ENCODE measurements at regions not wholly inside any gene's neighbourhood (a gene's known extent, or its start where the extent isn't known, plus 50 kb on each side); places are given as distances from the start of the nearest gene placed in this dataset.

- ChIA-PET CTCF (ENCODE audit: partially characterized antibody) (no interaction called here), POLR2A (ENCODE audit: partially characterized antibody) (no interaction called here)
- H3K4me1 ChIP-seq (ENCODE audit: insufficient read depth, low read length): no peaks in the 10 kb centered on the region
- H3K9me3 Mint-ChIP-seq: peaks cover 0 to 4% (median 0%) of the 10 kb centered on the region in 8 donors
- peaks cover 2 to 7% of the 10 kb centered on the region in 2 donors for H3K27me3 Mint-ChIP-seq
- no peaks in the 10 kb centered on the region for H3K4me1 Mint-ChIP-seq
- H3K36me3 Mint-ChIP-seq: no peaks in the 10 kb centered on the region
- no peak overlapping the region for H3K27ac Mint-ChIP-seq
- no peak overlapping the region for H3K27ac ChIP-seq (ENCODE audit: low read depth, low read length)
- no peaks in the 10 kb centered on the region for H3K36me3 ChIP-seq (ENCODE audit: insufficient read depth, low read length)
- no peaks in the 10 kb centered on the region for H3K27me3 ChIP-seq (ENCODE audit: insufficient read depth, low read length)
- H3K4me3 ChIP-seq (ENCODE audit: low read length in 2 of 2): no peak overlapping the region
- H3K4me3 Mint-ChIP-seq: no peak overlapping the region
- H3K9me3 ChIP-seq (ENCODE audit: control insufficient read depth in 1 of 2, low read length in 2 of 2): no peaks in the 10 kb centered on the region
- intact Hi-C loops (cut with micrococcal nuclease): no loop called here
- DNase-seq: no peak
Measured at GRCh38 chr13:109370496-109370895, 415.9 kb downstream of the IRS2 start.

- POLR2A ChIA-PET (ENCODE audit: partially characterized antibody): no interaction called here
- Histone ChIP-seq H3K9me3 (ENCODE audit: control insufficient read depth in 1 of 2, low read length in 2 of 2) (no peaks in the 10 kb centered on the region), H3K27me3 (ENCODE audit: insufficient read depth, low read length) (no peaks in the 10 kb centered on the region), H3K36me3 (ENCODE audit: insufficient read depth, low read length) (no peaks in the 10 kb centered on the region), H3K27ac (ENCODE audit: low read depth, low read length) (no peak overlapping the region), H3K4me3 (ENCODE audit: low read length in 2 of 2) (no peak overlapping the region), H3K4me1 (ENCODE audit: insufficient read depth, low read length) (no peaks in the 10 kb centered on the region)
- H3K4me3 Mint-ChIP-seq: no peak overlapping the region
- H3K36me3 Mint-ChIP-seq: no peaks in the 10 kb centered on the region
- no peaks in the 10 kb centered on the region for H3K4me1 Mint-ChIP-seq
- DNase-seq: no peak
- H3K9me3 Mint-ChIP-seq: peaks cover 0 to 5% (median 0%) of the 10 kb centered on the region in 8 donors
- CTCF ChIA-PET (ENCODE audit: partially characterized antibody): no interaction called here
- peaks cover 2 to 7% of the 10 kb centered on the region in 2 donors for H3K27me3 Mint-ChIP-seq
- intact Hi-C loops (cut with micrococcal nuclease): no loop called here
- H3K27ac Mint-ChIP-seq: peak overlapping the region in 1 of 7 donors; percentile 12
Measured at GRCh38 chr13:109369353-109370052, 416.9 kb downstream of the IRS2 start.

GRCh38 chr13:109368230-109368629 is 418.2 kb downstream of the IRS2 start:
- POLR2A ChIA-PET (ENCODE audit: partially characterized antibody): no interaction called here

GRCh38 chr13:109366525-109366924 is 419.9 kb downstream of the IRS2 start:
- intact Hi-C loops (cut with micrococcal nuclease): no loop called here
- no peaks in the 10 kb centered on the region for H3K27me3 ChIP-seq (ENCODE audit: insufficient read depth, low read length)
- H3K9me3 Mint-ChIP-seq: peaks cover 0 to 9% (median 0%) of the 10 kb centered on the region in 8 donors

More at GRCh38 chr13:109368230-109368629, 418.2 kb downstream of the IRS2 start:
- Histone ChIP-seq H3K4me1 (ENCODE audit: insufficient read depth, low read length) (no peaks in the 10 kb centered on the region), H3K27ac (ENCODE audit: low read depth, low read length) (no peak overlapping the region), H3K36me3 (ENCODE audit: insufficient read depth, low read length) (no peaks in the 10 kb centered on the region), H3K27me3 (ENCODE audit: insufficient read depth, low read length) (no peaks in the 10 kb centered on the region), H3K4me3 (ENCODE audit: low read length in 2 of 2) (no peak overlapping the region), H3K9me3 (ENCODE audit: control insufficient read depth in 1 of 2, low read length in 2 of 2) (no peaks in the 10 kb centered on the region)
- Mint-ChIP-seq H3K27me3 (peaks cover 2 to 6% of the 10 kb centered on the region in 2 donors), H3K4me1 (no peaks in the 10 kb centered on the region), H3K4me3 (no peak overlapping the region), H3K36me3 (no peaks in the 10 kb centered on the region), H3K27ac (no peak overlapping the region), H3K9me3 (peaks cover 0 to 9% (median 0%) of the 10 kb centered on the region in 8 donors)
- CTCF ChIA-PET (ENCODE audit: partially characterized antibody): no interaction called here
- no peak for DNase-seq
- intact Hi-C loops (cut with micrococcal nuclease): no loop called here

GRCh38 chr13:109363431-109363830 is 423.0 kb downstream of the IRS2 start:
- CTCF ChIA-PET (ENCODE audit: partially characterized antibody): no interaction called here

More at GRCh38 chr13:109366525-109366924, 419.9 kb downstream of the IRS2 start:
- no peak overlapping the region for H3K4me3 ChIP-seq (ENCODE audit: low read length in 2 of 2)
- no peaks in the 10 kb centered on the region for H3K36me3 ChIP-seq (ENCODE audit: insufficient read depth, low read length)
- no peaks in the 10 kb centered on the region for H3K9me3 ChIP-seq (ENCODE audit: control insufficient read depth in 1 of 2, low read length in 2 of 2)
- Mint-ChIP-seq H3K27ac (no peak overlapping the region), H3K4me1 (no peaks in the 10 kb centered on the region), H3K36me3 (no peaks in the 10 kb centered on the region), H3K4me3 (no peak overlapping the region), H3K27me3 (peaks cover 0 to 6% of the 10 kb centered on the region in 2 donors)
- ChIA-PET POLR2A (ENCODE audit: partially characterized antibody) (interaction anchor here (0.5 kb wide), 1 partner anchor 1663 kb away, joined by 3 read pairs; no protein-coding TSS in a partner anchor), CTCF (ENCODE audit: partially characterized antibody) (no interaction called here)
- no peak for DNase-seq
- no peak overlapping the region for H3K27ac ChIP-seq (ENCODE audit: low read depth, low read length)
- no peaks in the 10 kb centered on the region for H3K4me1 ChIP-seq (ENCODE audit: insufficient read depth, low read length)

GRCh38 chr13:109362616-109363015 is 423.8 kb downstream of the IRS2 start:
- Mint-ChIP-seq H3K4me1 (no peaks in the 10 kb centered on the region), H3K36me3 (no peaks in the 10 kb centered on the region), H3K27me3 (no peaks in the 10 kb centered on the region), H3K27ac (no peak overlapping the region), H3K9me3 (peaks cover 0 to 9% (median 0%) of the 10 kb centered on the region in 8 donors), H3K4me3 (no peak overlapping the region)
- ChIA-PET POLR2A (ENCODE audit: partially characterized antibody) (no interaction called here), CTCF (ENCODE audit: partially characterized antibody) (no interaction called here)
- Histone ChIP-seq H3K9me3 (ENCODE audit: control insufficient read depth in 1 of 2, low read length in 2 of 2) (no peaks in the 10 kb centered on the region), H3K27me3 (ENCODE audit: insufficient read depth, low read length) (no peaks in the 10 kb centered on the region), H3K4me1 (ENCODE audit: insufficient read depth, low read length) (no peaks in the 10 kb centered on the region), H3K27ac (ENCODE audit: low read depth, low read length) (no peak overlapping the region), H3K36me3 (ENCODE audit: insufficient read depth, low read length) (no peaks in the 10 kb centered on the region), H3K4me3 (ENCODE audit: low read length in 2 of 2) (no peak overlapping the region)
- DNase-seq: no peak
- intact Hi-C loops (cut with micrococcal nuclease): no loop called here

More at GRCh38 chr13:109363431-109363830, 423.0 kb downstream of the IRS2 start:
- Mint-ChIP-seq H3K9me3 (peaks cover 0 to 9% (median 0%) of the 10 kb centered on the region in 8 donors), H3K4me3 (no peak overlapping the region), H3K27ac (no peak overlapping the region), H3K36me3 (no peaks in the 10 kb centered on the region), H3K27me3 (no peaks in the 10 kb centered on the region), H3K4me1 (no peaks in the 10 kb centered on the region)
- Histone ChIP-seq H3K27ac (ENCODE audit: low read depth, low read length) (no peak overlapping the region), H3K4me3 (ENCODE audit: low read length in 2 of 2) (no peak overlapping the region), H3K36me3 (ENCODE audit: insufficient read depth, low read length) (no peaks in the 10 kb centered on the region), H3K9me3 (ENCODE audit: control insufficient read depth in 1 of 2, low read length in 2 of 2) (no peaks in the 10 kb centered on the region), H3K4me1 (ENCODE audit: insufficient read depth, low read length) (no peaks in the 10 kb centered on the region), H3K27me3 (ENCODE audit: insufficient read depth, low read length) (no peaks in the 10 kb centered on the region)
- POLR2A ChIA-PET (ENCODE audit: partially characterized antibody): no interaction called here
- intact Hi-C loops (cut with micrococcal nuclease): no loop called here
- DNase-seq: no peak

- Histone ChIP-seq H3K4me1 (ENCODE audit: insufficient read depth, low read length) (no peaks in the 10 kb centered on the region), H3K27me3 (ENCODE audit: insufficient read depth, low read length) (no peaks in the 10 kb centered on the region), H3K9me3 (ENCODE audit: control insufficient read depth in 1 of 2, low read length in 2 of 2) (no peaks in the 10 kb centered on the region), H3K27ac (ENCODE audit: low read depth, low read length) (no peak overlapping the region), H3K4me3 (ENCODE audit: low read length in 2 of 2) (no peak overlapping the region), H3K36me3 (ENCODE audit: insufficient read depth, low read length) (no peaks in the 10 kb centered on the region)
- Mint-ChIP-seq H3K4me3 (no peak overlapping the region), H3K27ac (no peak overlapping the region), H3K4me1 (no peaks in the 10 kb centered on the region), H3K36me3 (no peaks in the 10 kb centered on the region), H3K9me3 (peaks cover 0 to 9% (median 0%) of the 10 kb centered on the region in 8 donors), H3K27me3 (no peaks in the 10 kb centered on the region)
- ChIA-PET CTCF (ENCODE audit: partially characterized antibody) (no interaction called here), POLR2A (ENCODE audit: partially characterized antibody) (no interaction called here)
- DNase-seq: no peak
- intact Hi-C loops (cut with micrococcal nuclease): no loop called here
Measured at GRCh38 chr13:109361562-109362289, 424.7 kb downstream of the IRS2 start.

All from CD4-positive, alpha-beta memory T cell (primary cell).